Neural cell (in vitro differentiated cells): ENCODE measurements at regions not wholly inside any gene's neighbourhood (a gene's known extent, or its start where the extent isn't known, plus 50 kb on each side); places are given as distances from the start of the nearest gene placed in this dataset.

Experiments used
- EP300 ChIP-seq: fragments of 450-650 bp; conservative IDR thresholded peaks from 2 replicates; pipeline ENCODE4 v1.6.1; 2014; ENCODE audit warnings: antibody characterized with exemption, mild to moderate bottlenecking, moderate library complexity; ENCODE audit not compliant: poor library complexity, severe bottlenecking
- MXI1 ChIP-seq: fragments of 450-650 bp; conservative IDR thresholded peaks from 2 replicates; pipeline ENCODE4 v1.6.1; 2014; ENCODE audit warnings: antibody characterized with exemption, mild to moderate bottlenecking; ENCODE audit not compliant: poor library complexity, severe bottlenecking
- POLR2AphosphoS5 ChIP-seq: IDR thresholded peaks from 2 replicates; pipeline ENCODE4 v1.6.1; 2012
- REST ChIP-seq: IDR thresholded peaks from 2 replicates; pipeline ENCODE4 v1.6.1; 2012; ENCODE audit warnings: borderline replicate concordance
- SMC3 ChIP-seq: fragments of 450-650 bp; conservative IDR thresholded peaks from 2 replicates; pipeline ENCODE4 v1.6.1; 2014; ENCODE audit warnings: antibody characterized with exemption, mild to moderate bottlenecking, moderate library complexity; ENCODE audit not compliant: poor library complexity
- TF ChIP-seq, protein P1 (sequence below): fragments of 450-650 bp; IDR thresholded peaks from 2 replicates; pipeline ENCODE4 v1.5.1; 2014; ENCODE audit warnings: antibody characterized with exemption, mild to moderate bottlenecking, moderate library complexity; ENCODE audit not compliant: poor library complexity, severe bottlenecking

DNA sequence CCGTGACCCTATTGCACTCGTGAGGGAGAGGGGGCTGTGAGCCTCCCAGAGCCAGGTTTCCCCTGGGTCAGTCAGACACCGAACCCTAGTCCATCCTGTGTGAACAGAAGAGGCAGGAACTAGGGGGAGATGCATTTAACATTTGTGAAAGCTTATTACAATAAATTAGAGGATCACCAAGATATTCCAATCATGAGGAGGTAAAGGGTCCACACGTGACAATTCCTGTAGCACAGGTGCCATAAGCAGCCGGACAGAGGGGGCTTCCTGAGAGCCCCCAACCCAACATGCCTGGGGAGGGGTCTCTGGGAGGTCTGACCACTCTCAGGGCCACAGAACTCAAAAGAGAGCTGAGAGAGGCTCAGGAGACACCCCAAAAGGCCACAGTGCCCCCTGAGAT is 93.3 kb downstream of the KCNF1 start:
- TF ChIP-seq, protein P1, sequence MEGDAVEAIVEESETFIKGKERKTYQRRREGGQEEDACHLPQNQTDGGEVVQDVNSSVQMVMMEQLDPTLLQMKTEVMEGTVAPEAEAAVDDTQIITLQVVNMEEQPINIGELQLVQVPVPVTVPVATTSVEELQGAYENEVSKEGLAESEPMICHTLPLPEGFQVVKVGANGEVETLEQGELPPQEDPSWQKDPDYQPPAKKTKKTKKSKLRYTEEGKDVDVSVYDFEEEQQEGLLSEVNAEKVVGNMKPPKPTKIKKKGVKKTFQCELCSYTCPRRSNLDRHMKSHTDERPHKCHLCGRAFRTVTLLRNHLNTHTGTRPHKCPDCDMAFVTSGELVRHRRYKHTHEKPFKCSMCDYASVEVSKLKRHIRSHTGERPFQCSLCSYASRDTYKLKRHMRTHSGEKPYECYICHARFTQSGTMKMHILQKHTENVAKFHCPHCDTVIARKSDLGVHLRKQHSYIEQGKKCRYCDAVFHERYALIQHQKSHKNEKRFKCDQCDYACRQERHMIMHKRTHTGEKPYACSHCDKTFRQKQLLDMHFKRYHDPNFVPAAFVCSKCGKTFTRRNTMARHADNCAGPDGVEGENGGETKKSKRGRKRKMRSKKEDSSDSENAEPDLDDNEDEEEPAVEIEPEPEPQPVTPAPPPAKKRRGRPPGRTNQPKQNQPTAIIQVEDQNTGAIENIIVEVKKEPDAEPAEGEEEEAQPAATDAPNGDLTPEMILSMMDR, result no peak
- TF ChIP-seq SMC3 (no peak), MXI1 (no peak), REST (no peak), POLR2AphosphoS5 (no peak), EP300 (no peak)
